Activated naive CD8-positive, alpha-beta T cell treated with anti-CD3 and anti-CD28 coated beads, Interleukin-2, amount 10 ng/mL, durations not matched to agents 7 days and 5 days (primary cell): ENCODE measurements at regions not wholly inside any gene's neighbourhood (a gene's known extent, or its start where the extent isn't known, plus 50 kb on each side); places are given as distances from the start of the nearest gene placed in this dataset.
"Not testable (repeated sequence)": the region's sequence is repeated elsewhere in the genome, so short reads cannot be mapped to it uniquely, and the experiment has no call there.

Source experiments
- ATAC-seq: fragments of 150-1000 bp; cut with Tn5 transposase; one replicate; pipeline ENCODE4 v1.10.0; 2021; ENCODE audit warnings: low read depth, moderate library complexity
- POLR2A ChIA-PET: fragments of 350-600 bp; sonication (Branson Sonifier 250); formaldehyde crosslinking; loops from one replicate; lab custom pipeline; 2021; ENCODE audit warnings: antibody characterized with exemption; lab: Charles Lee
- DNase-seq: peaks from one replicate; pipeline ENCODE4 v3.0.0; 2021
- H3K27ac Mint-ChIP-seq: one replicate; pipeline ENCODE4 v1.8.0; 2022; ENCODE audit warnings: mild to moderate bottlenecking, mixed read lengths
- H3K27me3 Mint-ChIP-seq: one replicate; pipeline ENCODE4 v1.8.0; 2022; ENCODE audit warnings: mild to moderate bottlenecking, moderate library complexity, mixed read lengths
- H3K36me3 Mint-ChIP-seq: one replicate; pipeline ENCODE4 v1.8.0; 2021; ENCODE audit warnings: mild to moderate bottlenecking, mixed read lengths
- H3K4me1 Mint-ChIP-seq: one replicate; pipeline ENCODE4 v1.8.0; 2021; ENCODE audit warnings: mixed read lengths
- H3K4me3 Mint-ChIP-seq: one replicate; pipeline ENCODE4 v1.8.0; 2022; ENCODE audit warnings: mild to moderate bottlenecking, moderate library complexity, mixed read lengths
- H3K9me3 Mint-ChIP-seq: one replicate; pipeline ENCODE4 v1.8.0; 2021; ENCODE audit warnings: mixed read lengths

GRCh38 chr3:125864532-125864931 lies 104.4 kb upstream of the ROPN1B start:
- DNase-seq, ATAC-seq, H3K36me3 Mint-ChIP-seq, H3K4me3 Mint-ChIP-seq, H3K4me1 Mint-ChIP-seq, H3K27me3 Mint-ChIP-seq, POLR2A ChIA-PET, H3K27ac Mint-ChIP-seq, H3K9me3 Mint-ChIP-seq: not testable (repeated sequence)

- H3K27ac Mint-ChIP-seq, H3K27me3 Mint-ChIP-seq, ATAC-seq, POLR2A ChIA-PET, DNase-seq, H3K4me3 Mint-ChIP-seq, H3K36me3 Mint-ChIP-seq, H3K4me1 Mint-ChIP-seq: not testable (repeated sequence)
- H3K9me3 Mint-ChIP-seq, result peaks cover 12% of the 10 kb centered on the region
Measured at GRCh38 chr3:125886006-125886405, 83.0 kb upstream of the ROPN1B start.

- POLR2A ChIA-PET, H3K27ac Mint-ChIP-seq, ATAC-seq, H3K4me3 Mint-ChIP-seq, H3K36me3 Mint-ChIP-seq, DNase-seq, H3K9me3 Mint-ChIP-seq, H3K27me3 Mint-ChIP-seq, H3K4me1 Mint-ChIP-seq: not testable (repeated sequence)
Measured at GRCh38 chr3:125899181-125899580, 69.8 kb upstream of the ROPN1B start.

- H3K9me3 Mint-ChIP-seq, ATAC-seq, DNase-seq, H3K4me3 Mint-ChIP-seq, H3K36me3 Mint-ChIP-seq, H3K27me3 Mint-ChIP-seq, H3K27ac Mint-ChIP-seq, H3K4me1 Mint-ChIP-seq, POLR2A ChIA-PET: not testable (repeated sequence)
Measured at GRCh38 chr3:125901473-125901872, 67.5 kb upstream of the ROPN1B start.

GRCh38 chr3:125903780-125904455 lies 65.1 kb upstream of the ROPN1B start:
- H3K36me3 Mint-ChIP-seq, H3K9me3 Mint-ChIP-seq, H3K27me3 Mint-ChIP-seq, H3K27ac Mint-ChIP-seq, ATAC-seq, POLR2A ChIA-PET, H3K4me3 Mint-ChIP-seq, H3K4me1 Mint-ChIP-seq, DNase-seq: not testable (repeated sequence)

GRCh38 chr3:125907279-125907678 lies 61.7 kb upstream of the ROPN1B start:
- H3K4me1 Mint-ChIP-seq, DNase-seq, H3K4me3 Mint-ChIP-seq, H3K36me3 Mint-ChIP-seq, H3K27ac Mint-ChIP-seq, H3K9me3 Mint-ChIP-seq, ATAC-seq, H3K27me3 Mint-ChIP-seq, POLR2A ChIA-PET: not testable (repeated sequence)

- ATAC-seq, DNase-seq, H3K27ac Mint-ChIP-seq, H3K9me3 Mint-ChIP-seq, H3K4me3 Mint-ChIP-seq, H3K36me3 Mint-ChIP-seq, H3K4me1 Mint-ChIP-seq, POLR2A ChIA-PET, H3K27me3 Mint-ChIP-seq: not testable (repeated sequence)
Measured at GRCh38 chr3:125910851-125911250, 58.1 kb upstream of the ROPN1B start.

- H3K27ac Mint-ChIP-seq, result peak overlapping the region; percentile 90
- peaks cover 15% of the 10 kb centered on the region for H3K4me1 Mint-ChIP-seq
- H3K27me3 Mint-ChIP-seq, H3K9me3 Mint-ChIP-seq, POLR2A ChIA-PET, H3K36me3 Mint-ChIP-seq, DNase-seq, ATAC-seq: not testable (repeated sequence)
- peak overlapping the region; percentile 91 for H3K4me3 Mint-ChIP-seq
Measured at GRCh38 chr3:125914608-125915436, 54.2 kb upstream of the ROPN1B start.

- DNase-seq, H3K27me3 Mint-ChIP-seq, H3K36me3 Mint-ChIP-seq, POLR2A ChIA-PET, ATAC-seq, H3K9me3 Mint-ChIP-seq: not testable (repeated sequence)
- Mint-ChIP-seq H3K4me3 (peak overlapping the region; percentile 91), H3K27ac (peak overlapping the region; percentile 90), H3K4me1 (peaks cover 15% of the 10 kb centered on the region)
Measured at GRCh38 chr3:125915437-125915787, 53.6 kb upstream of the ROPN1B start.

GRCh38 chr3:125915792-125916375 lies 53.1 kb upstream of the ROPN1B start:
- peak; percentile 98 for DNase-seq
- ATAC-seq, result peak; percentile 75
- H3K9me3 Mint-ChIP-seq, H3K27me3 Mint-ChIP-seq, POLR2A ChIA-PET, H3K36me3 Mint-ChIP-seq: not testable (repeated sequence)
- Mint-ChIP-seq H3K4me3 (peak overlapping the region; percentile 91), H3K4me1 (peaks cover 15% of the 10 kb centered on the region), H3K27ac (peak overlapping the region; percentile 90)

- POLR2A ChIA-PET, result no interaction called here
- Mint-ChIP-seq H3K4me3 (peak overlapping the region; percentile 91), H3K36me3 (no peaks in the 10 kb centered on the region), H3K4me1 (peaks cover 15% of the 10 kb centered on the region), H3K27me3 (peaks cover 1% of the 10 kb centered on the region), H3K9me3 (no peaks in the 10 kb centered on the region), H3K27ac (peak overlapping the region; percentile 90)
- DNase-seq (peak; percentile 97), ATAC-seq (peak; percentile 90)
Measured at GRCh38 chr3:125916376-125916978, 52.5 kb upstream of the ROPN1B start.

- Mint-ChIP-seq H3K4me1 (peaks cover 15% of the 10 kb centered on the region), H3K4me3 (peak overlapping the region; percentile 91), H3K27ac (peak overlapping the region; percentile 73)
- H3K27me3 Mint-ChIP-seq, ATAC-seq, H3K36me3 Mint-ChIP-seq, DNase-seq, H3K9me3 Mint-ChIP-seq, POLR2A ChIA-PET: not testable (repeated sequence)
Measured at GRCh38 chr3:125917020-125917549, 51.9 kb upstream of the ROPN1B start.

- DNase-seq, H3K27me3 Mint-ChIP-seq, H3K9me3 Mint-ChIP-seq, POLR2A ChIA-PET, H3K4me3 Mint-ChIP-seq, H3K36me3 Mint-ChIP-seq, ATAC-seq, H3K27ac Mint-ChIP-seq: not testable (repeated sequence)
- H3K4me1 Mint-ChIP-seq, result peaks cover 15% of the 10 kb centered on the region
Measured at GRCh38 chr3:125918024-125918423, 51.0 kb upstream of the ROPN1B start.
